Loucy (cell line): ENCODE measurements at regions not wholly inside any gene's neighbourhood (a gene's known extent, or its start where the extent isn't known, plus 50 kb on each side); places are given as distances from the start of the nearest gene placed in this dataset.

Source experiments
- CTCF ChIP-seq: fragments of 200-600 bp; sonication (generic); conservative IDR thresholded peaks from 2 replicates; pipeline ENCODE4 v1.5.1; 2014; ENCODE audit warnings: mild to moderate bottlenecking, antibody characterized with exemption, low read length
- EZH2phosphoT487 ChIP-seq: fragments of 200-600 bp; IDR thresholded peaks from 2 replicates; pipeline ENCODE4 v1.6.1; 2018; ENCODE audit warnings: antibody characterized with exemption, mild to moderate bottlenecking, moderate library complexity, borderline replicate concordance

- no peak for TF ChIP-seq CTCF
- no peak for TF ChIP-seq EZH2phosphoT487
Observed at GRCh38 chr9:134236935-134237629, 72.7 kb upstream of the RNU6ATAC start.
